ENCODE measurements at regions not wholly inside any gene's neighbourhood (a gene's known extent, or its start where the extent isn't known, plus 50 kb on each side); places are given as distances from the start of the nearest gene placed in this dataset.

GRCh38 chr10:130689743-130690626 lies 553.8 kb downstream of the GLRX3 start:
- Histone ChIP-seq H3K27me3 (no peaks in the 10 kb centered on the region), H3K36me3 (no peaks in the 10 kb centered on the region), H3K9me3 (no peaks in the 10 kb centered on the region), H3K27ac (no peak overlapping the region), H3K4me1 (no peaks in the 10 kb centered on the region), H3K4me3 (no peak overlapping the region)
- intact Hi-C loops (cut with DNase I): no loop called here
- DNase-seq (no peak), ATAC-seq (no peak)
- 56% methylated on average over 11 of the region's 15 CpGs for WGBS (ENCODE audit: insufficient coverage, low coverage, low lambda C conversion rate, missing lambda C conversion rate)
- TF ChIP-seq CTCF (IDR thresholded peaks at IDR 0.05) (no peak), POLR2A (IDR thresholded peaks at IDR 0.05) (no peak)

- no peaks in the 10 kb centered on the region for H3K9me3 ChIP-seq
- DNase-seq (no peak), ATAC-seq (no peak)
- H3K36me3 ChIP-seq: no peaks in the 10 kb centered on the region
- H3K27ac ChIP-seq: no peak overlapping the region
- intact Hi-C loops (cut with DNase I): no loop called here
- TF ChIP-seq POLR2A (IDR thresholded peaks at IDR 0.05): no peak
- TF ChIP-seq CTCF (IDR thresholded peaks at IDR 0.05): no peak
- WGBS (ENCODE audit: insufficient coverage, low coverage, low lambda C conversion rate, missing lambda C conversion rate): 24% methylated on average over 3 of the region's 3 CpGs
- H3K27me3 ChIP-seq: no peaks in the 10 kb centered on the region
- H3K4me3 ChIP-seq: no peak overlapping the region
- no peaks in the 10 kb centered on the region for H3K4me1 ChIP-seq
Observed at GRCh38 chr10:130691776-130692175, 555.6 kb downstream of the GLRX3 start.

DNA sequence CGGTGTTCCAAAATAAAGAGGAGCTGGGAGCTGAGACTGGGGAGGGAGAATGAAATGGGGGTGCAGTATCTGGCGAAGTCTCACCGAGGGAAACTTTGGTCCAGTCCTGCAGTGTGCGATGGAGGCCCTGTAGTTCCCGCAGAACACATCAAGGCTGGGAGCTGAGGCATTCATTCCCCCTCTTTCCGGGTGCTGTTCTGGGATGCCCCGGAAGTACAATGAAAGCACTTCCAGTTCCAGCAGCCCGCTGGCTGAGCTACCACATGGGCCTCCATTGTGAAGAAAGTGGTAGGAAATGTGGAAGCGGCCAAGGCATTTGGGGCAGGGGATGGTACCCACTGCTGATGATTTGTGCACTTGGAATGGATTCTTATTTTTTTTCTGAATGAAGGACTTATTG lies 560.7 kb downstream of the GLRX3 start:
- 63% methylated on average over 4 of the region's 9 CpGs for WGBS (ENCODE audit: insufficient coverage, low coverage, low lambda C conversion rate, missing lambda C conversion rate)
- no peak for ATAC-seq
- TF ChIP-seq POLR2A (IDR thresholded peaks at IDR 0.05) (no peak), CTCF (IDR thresholded peaks at IDR 0.05) (no peak)
- Histone ChIP-seq H3K27ac (no peak overlapping the region), H3K36me3 (no peaks in the 10 kb centered on the region), H3K9me3 (no peaks in the 10 kb centered on the region), H3K4me3 (no peak overlapping the region), H3K27me3 (no peaks in the 10 kb centered on the region), H3K4me1 (no peaks in the 10 kb centered on the region)
- no peak for DNase-seq
- intact Hi-C loops (cut with DNase I): no loop called here

- no peak for TF ChIP-seq CTCF (IDR thresholded peaks at IDR 0.05)
- TF ChIP-seq POLR2A (IDR thresholded peaks at IDR 0.05): no peak
- Histone ChIP-seq H3K9me3 (no peaks in the 10 kb centered on the region), H3K4me1 (no peaks in the 10 kb centered on the region), H3K27me3 (no peaks in the 10 kb centered on the region), H3K36me3 (no peaks in the 10 kb centered on the region), H3K27ac (no peak overlapping the region), H3K4me3 (no peak overlapping the region)
- ATAC-seq (no peak), DNase-seq (no peak)
- WGBS (ENCODE audit: insufficient coverage, low coverage, low lambda C conversion rate, missing lambda C conversion rate): 100% methylated on average over 1 of the region's 7 CpGs
- intact Hi-C loops (cut with DNase I): no loop called here
Observed at GRCh38 chr10:130707389-130707979, 571.3 kb downstream of the GLRX3 start.

Data from right lobe of liver (tissue), 6 donors.